ENCODE measurements at regions not wholly inside any gene's neighbourhood (a gene's known extent, or its start where the extent isn't known, plus 50 kb on each side); places are given as distances from the start of the nearest gene placed in this dataset.
"Not testable (repeated sequence)": the region's sequence is repeated elsewhere in the genome, so short reads cannot be mapped to it uniquely, and the experiment has no call there.

DNA sequence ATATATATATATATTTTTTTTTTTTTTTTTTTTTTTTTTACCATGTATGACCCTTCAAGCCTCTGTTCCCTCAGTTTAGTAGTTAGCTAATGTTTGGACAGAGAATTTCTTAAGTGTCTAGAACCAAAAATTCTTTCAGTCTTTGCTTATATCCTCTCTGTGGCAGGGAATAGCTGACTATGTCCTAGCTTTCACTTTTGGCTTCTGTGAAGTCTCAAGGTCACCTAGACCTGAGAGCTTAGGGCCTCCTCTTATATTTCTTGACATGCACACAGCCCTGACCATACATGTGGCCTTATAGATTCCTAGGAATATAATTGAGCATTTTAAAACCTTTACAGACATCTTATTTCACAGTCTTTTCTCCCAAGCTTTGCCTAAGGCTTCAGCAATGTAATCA, 930.8 kb upstream of the CDH9 start:
- no peak for DNase-seq

- DNase-seq = no peak
These were observed 924.8 kb upstream of the CDH9 start for GRCh38 chr5:27963050-27963783.

DNA sequence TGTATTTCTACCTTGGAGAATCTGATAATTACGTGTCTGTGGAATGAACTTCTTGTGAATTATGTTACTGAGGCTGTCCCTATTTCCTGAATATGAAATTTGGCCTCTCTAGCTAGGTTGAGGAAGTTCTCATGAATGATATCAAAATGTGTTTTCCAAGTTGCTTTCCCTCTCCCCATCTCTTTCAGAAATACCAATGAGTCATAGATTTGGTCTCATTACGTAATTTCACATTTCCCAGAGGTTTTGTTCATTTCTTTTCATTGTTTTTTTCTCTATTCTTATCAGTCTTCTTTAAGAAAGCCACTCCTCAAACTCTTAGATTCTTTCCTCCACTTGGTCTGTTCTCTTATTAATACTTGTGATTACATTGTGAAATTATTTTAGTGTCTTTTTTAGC, 923.8 kb upstream of the CDH9 start:
- no peak for DNase-seq

DNA sequence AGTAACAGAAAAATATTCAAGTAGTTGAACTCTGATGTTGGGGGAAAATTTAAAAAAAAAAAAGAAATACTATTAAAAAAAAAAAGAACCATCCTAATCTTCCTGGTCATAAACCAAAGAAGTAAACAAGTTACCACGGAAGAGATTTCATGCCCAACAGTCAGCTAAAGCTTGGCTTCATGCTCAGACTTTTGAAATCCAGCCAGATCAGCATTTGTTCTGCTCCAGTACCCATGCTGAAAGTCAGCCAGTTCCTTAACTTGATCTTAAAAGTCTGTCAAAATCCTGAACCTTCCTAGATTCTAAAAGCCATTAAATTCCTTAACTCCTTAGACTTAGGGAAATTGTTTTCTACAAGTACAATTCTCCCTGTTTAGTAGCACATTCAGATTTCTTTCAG, 908.7 kb upstream of the CDH9 start:
- DNase-seq = peak; percentile 68

- no peak for DNase-seq
These were observed 906.1 kb upstream of the CDH9 start for GRCh38 chr5:27944471-27944870.

DNA sequence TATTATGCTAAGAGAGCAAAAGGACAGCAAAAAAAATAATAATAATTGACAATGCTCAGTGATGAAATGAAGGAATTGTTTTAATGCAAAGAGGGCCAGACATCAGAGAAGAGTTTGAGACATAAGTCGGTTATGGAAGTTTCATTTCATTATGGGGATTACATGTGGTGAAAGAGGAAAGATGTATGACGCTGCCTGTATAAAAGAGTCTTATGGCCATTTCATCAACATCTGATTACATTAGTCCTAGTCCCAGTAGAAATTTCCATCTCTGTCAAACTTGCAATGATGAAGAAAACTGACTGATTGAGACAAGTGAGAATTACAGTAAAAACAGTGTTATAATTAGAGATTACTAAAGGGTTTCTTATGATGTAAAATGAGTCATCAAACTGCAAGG, 900.6 kb upstream of the CDH9 start:
- DNase-seq = no peak

GRCh38 chr5:27928060-27928459, 889.7 kb upstream of the CDH9 start:
- no peak for DNase-seq

GRCh38 chr5:27911216-27911615, 872.8 kb upstream of the CDH9 start:
- no peak for DNase-seq

DNA sequence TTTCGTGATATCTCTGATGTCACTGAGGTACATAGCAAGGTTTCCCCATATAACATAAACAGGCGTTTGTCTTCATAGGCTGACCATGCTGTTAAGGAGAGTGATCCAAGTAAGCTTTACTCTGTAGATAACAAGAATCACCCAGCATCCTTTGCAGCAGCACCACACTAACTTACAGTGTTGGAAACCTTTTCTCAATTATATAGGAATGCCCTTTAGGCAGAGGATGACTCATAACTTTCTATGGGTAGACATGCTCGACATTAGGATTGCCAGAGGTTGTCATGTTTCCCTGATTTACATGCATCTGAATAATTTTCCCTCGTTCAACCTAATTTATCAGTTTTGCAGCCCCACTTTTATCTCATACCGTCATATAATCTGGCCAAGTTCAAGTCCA, 870.0 kb upstream of the CDH9 start:
- no peak for DNase-seq

DNA sequence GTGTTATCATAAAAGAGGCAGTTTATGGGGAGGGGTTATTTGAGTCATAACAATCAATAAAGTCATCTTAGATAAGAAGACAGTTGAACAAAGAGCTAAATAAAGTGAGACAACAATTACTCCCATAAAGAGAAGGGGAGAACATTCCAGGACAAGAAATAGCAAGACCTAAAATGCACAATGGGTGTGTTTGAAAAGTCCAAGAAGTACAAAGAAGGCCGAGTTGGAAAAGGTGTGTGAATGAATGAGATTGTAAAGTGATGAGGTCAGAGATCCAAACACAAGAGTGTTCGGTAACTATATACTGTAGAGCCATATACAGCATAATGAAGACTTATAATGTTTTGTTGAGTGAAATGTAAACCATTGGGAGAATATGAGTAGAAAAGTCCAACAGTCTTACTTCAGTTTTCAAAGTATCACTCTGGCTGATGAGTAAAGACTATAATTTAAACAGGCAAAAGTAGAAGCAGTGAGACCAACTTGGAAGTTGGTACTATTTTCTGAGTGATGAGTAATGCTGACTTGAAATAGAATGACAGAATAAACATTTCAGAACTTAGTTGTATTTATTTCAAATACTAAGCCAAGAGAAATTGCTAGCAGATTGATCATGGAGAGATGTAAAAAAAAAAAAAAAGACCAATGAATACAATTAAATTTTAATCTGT, 868.7 kb upstream of the CDH9 start:
- no peak for DNase-seq

DNA sequence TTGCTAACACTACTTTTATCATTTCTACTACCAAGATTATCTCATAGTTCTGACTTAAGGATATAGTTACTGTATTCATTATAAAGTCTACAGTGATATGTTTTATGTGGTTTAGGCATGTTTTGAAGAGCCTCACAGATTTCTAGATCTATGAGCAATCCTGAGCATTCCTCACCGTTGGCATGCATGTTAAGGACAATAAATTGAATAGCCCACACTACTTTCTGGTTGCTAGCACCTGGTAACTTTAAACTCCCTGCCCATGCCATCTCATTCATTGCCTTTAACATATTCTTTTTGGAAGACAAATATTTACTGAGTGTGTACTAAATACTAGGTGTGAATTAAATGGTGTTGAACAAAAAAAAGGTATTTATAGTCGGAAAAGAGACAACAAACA, 868.1 kb upstream of the CDH9 start:
- no peak for DNase-seq

GRCh38 chr5:27900761-27901160, 862.4 kb upstream of the CDH9 start:
- DNase-seq = no peak

GRCh38 chr5:27876071-27876470, 837.7 kb upstream of the CDH9 start:
- DNase-seq = no peak

DNA sequence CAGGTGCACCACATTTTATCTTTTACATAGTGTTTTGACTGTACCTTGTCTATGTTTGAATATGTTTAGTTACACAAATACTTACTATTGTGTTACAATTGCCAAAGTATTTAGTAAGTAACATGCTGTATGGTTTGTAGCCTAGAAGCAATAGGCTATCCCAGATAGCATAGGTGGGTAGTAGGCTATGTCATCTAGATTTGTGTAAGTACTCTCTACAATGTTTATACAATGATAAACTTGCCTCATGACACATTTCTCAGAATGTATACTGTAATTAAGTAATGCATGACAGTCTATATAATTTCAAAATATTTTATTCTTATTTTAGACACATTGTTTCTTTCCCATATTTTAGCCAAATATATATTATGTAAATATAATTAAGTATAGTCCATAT, 836.8 kb upstream of the CDH9 start:
- DNase-seq = no peak

- DNase-seq = no peak
These were observed 829.9 kb upstream of the CDH9 start for GRCh38 chr5:27868292-27868691.

GRCh38 chr5:27855491-27855890, 817.1 kb upstream of the CDH9 start:
- DNase-seq = no peak

- DNase-seq = no peak
These were observed 816.0 kb upstream of the CDH9 start for GRCh38 chr5:27854243-27854852.

DNA sequence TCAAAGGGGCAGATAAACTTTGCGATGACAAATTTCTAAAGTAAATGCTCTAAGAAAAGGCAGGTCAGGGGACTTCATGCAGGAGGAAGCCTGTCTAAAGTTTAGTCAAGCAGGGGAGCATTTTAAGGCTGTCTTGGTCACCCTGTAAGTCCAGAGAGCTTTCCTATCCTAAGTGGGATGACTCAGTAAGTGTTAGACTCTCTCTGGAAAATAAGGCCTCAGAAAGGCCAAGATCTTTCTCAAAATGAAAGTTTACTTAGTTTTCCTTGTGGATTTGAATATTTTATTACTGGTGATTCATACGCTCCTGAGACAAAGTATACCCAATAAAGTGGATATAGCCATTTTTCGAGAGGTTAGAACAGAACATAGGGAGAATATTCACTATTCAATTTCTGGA, 806.9 kb upstream of the CDH9 start:
- no peak for DNase-seq

GRCh38 chr5:27836704-27837103, 798.3 kb upstream of the CDH9 start:
- DNase-seq = not testable (repeated sequence)

- no peak for DNase-seq
These were observed 794.5 kb upstream of the CDH9 start for GRCh38 chr5:27832886-27833285.

- DNase-seq = no peak
These were observed 792.2 kb upstream of the CDH9 start for GRCh38 chr5:27830546-27830945.

- no peak for DNase-seq
These were observed 783.3 kb upstream of the CDH9 start for GRCh38 chr5:27821681-27822080.

GRCh38 chr5:27818888-27819287, 780.5 kb upstream of the CDH9 start:
- DNase-seq = no peak

GRCh38 chr5:27814983-27815382, 776.6 kb upstream of the CDH9 start:
- no peak for DNase-seq

DNA sequence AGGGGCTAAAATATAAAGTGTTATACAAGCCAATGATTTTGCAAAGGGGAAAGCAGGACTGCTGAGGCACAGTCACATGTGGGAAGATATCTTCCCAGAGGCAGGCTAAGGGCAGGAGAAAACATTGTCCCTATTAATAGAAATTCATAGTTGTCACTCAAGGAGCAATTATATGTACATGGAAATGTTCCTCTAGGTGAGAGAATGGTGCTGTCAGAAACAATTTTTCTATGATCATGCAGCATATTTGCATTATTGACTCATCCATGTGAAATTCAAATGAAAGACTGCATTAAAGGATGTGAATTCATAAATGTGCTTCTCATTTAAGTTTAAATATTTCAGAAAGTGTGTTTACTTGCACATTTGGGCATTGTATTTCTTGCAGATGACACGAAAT, 775.9 kb upstream of the CDH9 start:
- DNase-seq = no peak

All from NCI-H446 treated with DMSO at 0.1 percent for 48 hours (cell line).